Tibial nerve (tissue), 4 donors: ENCODE measurements at regions not wholly inside any gene's neighbourhood (a gene's known extent, or its start where the extent isn't known, plus 50 kb on each side); places are given as distances from the start of the nearest gene placed in this dataset.

ENCODE experiments used
- DNase-seq, 2 donors: peaks; one replicate each; pipeline ENCODE4 v3.0.0-alpha.2; 2019; ENCODE audit warnings: low spot score in 2 of 2
- H3K27ac ChIP-seq, 4 donors: fragments of 200-600 bp; sonication (generic) in 3 of 4; one replicate each; pipeline ENCODE4 v1.5.1; 2017 to 2019; ENCODE audit warnings: mild to moderate bottlenecking in 1 of 4
- H3K27me3 ChIP-seq, 2 donors: fragments of 200-600 bp; sonication (generic) in 1 of 2; one replicate each; pipeline versions ENCODE4 v1.5.1 to v1.6.0; 2017 to 2019
- H3K36me3 ChIP-seq, 3 donors: fragments of 200-600 bp; sonication (generic); one replicate each; pipeline ENCODE4 v1.5.1; 2018 to 2019
- H3K4me1 ChIP-seq, 4 donors: fragments of 200-600 bp; sonication (generic) in 3 of 4; one replicate each; pipeline ENCODE4 v1.5.1; 2017 to 2019
- H3K4me3 ChIP-seq, 4 donors: fragments of 200-600 bp; sonication (generic) in 3 of 4; one replicate each; pipeline ENCODE4 v1.5.1; 2017 to 2019; ENCODE audit warnings: mild to moderate bottlenecking in 1 of 4, moderate library complexity in 1 of 4
- H3K9me3 ChIP-seq, 4 donors: fragments of 200-600 bp; sonication (generic) in 3 of 4; one replicate each; pipeline ENCODE4 v1.5.1; 2017 to 2019
- CTCF ChIP-seq, 5 experiments: fragments of 200-600 bp in 3 of 5; fragments of 450-650 bp in 2 of 5; sonication (generic) in 3 of 5; IDR thresholded peaks; one replicate each; pipeline ENCODE4 v1.5.1; 2016 to 2019; ENCODE audit warnings: antibody characterized with exemption in 5 of 5, mild to moderate bottlenecking in 3 of 5, moderate library complexity in 2 of 5
- EP300 ChIP-seq, 2 donors: sonication (generic); formaldehyde crosslinking; IDR thresholded peaks; one replicate each; pipeline ENCODE4 v1.6.1; 2017; ENCODE audit warnings: antibody characterized with exemption in 2 of 2, mild to moderate bottlenecking in 1 of 2
- POLR2A ChIP-seq, 2 donors: fragments of 450-650 bp; IDR thresholded peaks; one replicate each; pipeline ENCODE4 v1.6.1; 2017; ENCODE audit warnings: antibody characterized with exemption in 2 of 2, mild to moderate bottlenecking in 2 of 2, moderate library complexity in 2 of 2
- WGBS, 2 donors: methylation state at CpG; one replicate each; pipeline ENCODE4 v1.1.5; 2018; 5-methylcytosine and 5-hydroxymethylcytosine counted together

- Histone ChIP-seq H3K36me3 (no peaks in the 10 kb centered on the region), H3K9me3 (peaks cover 0 to 3% (median 0%) of the 10 kb centered on the region in 4 donors), H3K4me3 (no peak overlapping the region), H3K27me3 (no peaks in the 10 kb centered on the region), H3K27ac (peak overlapping the region in 3 of 4 donors; percentile 38 to 72 (median 52)), H3K4me1 (no peaks in the 10 kb centered on the region)
- TF ChIP-seq POLR2A (IDR thresholded peaks at IDR 0.05) = no peak
- no peak for TF ChIP-seq CTCF (IDR thresholded peaks at IDR 0.05)
- TF ChIP-seq EP300 (IDR thresholded peaks at IDR 0.05) = peak in 1 of 2 donors; percentile 38
- DNase-seq = no peak
- WGBS, 2 donors = 74 to 77% methylated on average over 8 of the region's 8 CpGs
These were observed 135.1 kb downstream of the ETNK1 start for GRCh38 chr12:22759769-22760674.

- H3K27me3 ChIP-seq = no peaks in the 10 kb centered on the region
- no peaks in the 10 kb centered on the region for H3K9me3 ChIP-seq
- H3K4me1 ChIP-seq = no peaks in the 10 kb centered on the region
- WGBS, 2 donors = 58 to 72% methylated on average over 15 of the region's 15 CpGs
- no peak overlapping the region for H3K27ac ChIP-seq
- H3K36me3 ChIP-seq = no peaks in the 10 kb centered on the region
- no peak for DNase-seq
- TF ChIP-seq CTCF (IDR thresholded peaks at IDR 0.05) (no peak), EP300 (IDR thresholded peaks at IDR 0.05) (no peak), POLR2A (IDR thresholded peaks at IDR 0.05) (no peak)
- no peak overlapping the region for H3K4me3 ChIP-seq
These were observed 140.6 kb downstream of the ETNK1 start for GRCh38 chr12:22765421-22766130.

- no peak overlapping the region for H3K4me3 ChIP-seq
- H3K27me3 ChIP-seq = no peaks in the 10 kb centered on the region
- no peaks in the 10 kb centered on the region for H3K9me3 ChIP-seq
- WGBS, 2 donors = 47 to 63% methylated on average over 7 of the region's 7 CpGs
- DNase-seq = no peak
- TF ChIP-seq EP300 (IDR thresholded peaks at IDR 0.05) = no peak
- no peak for TF ChIP-seq CTCF (IDR thresholded peaks at IDR 0.05)
- no peak for TF ChIP-seq POLR2A (IDR thresholded peaks at IDR 0.05)
- no peak overlapping the region for H3K27ac ChIP-seq
- H3K36me3 ChIP-seq = no peaks in the 10 kb centered on the region
- H3K4me1 ChIP-seq = no peaks in the 10 kb centered on the region
These were observed 142.0 kb downstream of the ETNK1 start for GRCh38 chr12:22766911-22767420.

GRCh38 chr12:22781339-22781738 is 156.4 kb downstream of the ETNK1 start:
- Histone ChIP-seq H3K4me3 (no peak overlapping the region), H3K36me3 (no peaks in the 10 kb centered on the region), H3K9me3 (peaks cover 0 to 9% (median 0%) of the 10 kb centered on the region in 4 donors), H3K27me3 (no peaks in the 10 kb centered on the region), H3K27ac (no peak overlapping the region), H3K4me1 (no peaks in the 10 kb centered on the region)
- TF ChIP-seq CTCF (IDR thresholded peaks at IDR 0.05) (no peak), EP300 (IDR thresholded peaks at IDR 0.05) (no peak), POLR2A (IDR thresholded peaks at IDR 0.05) (no peak)
- 87 to 91% methylated on average over 3 of the region's 3 CpGs for WGBS, 2 donors
- no peak for DNase-seq
